IPS DF 6.9 (cell line): ENCODE measurements at regions not wholly inside any gene's neighbourhood (a gene's known extent, or its start where the extent isn't known, plus 50 kb on each side); places are given as distances from the start of the nearest gene placed in this dataset.
A peak's percentile ranks its signal among the peaks of the same experiment; 100 is the strongest.

Experiments used
- DNase-seq: peaks from one replicate; pipeline ENCODE4 v3.0.0-alpha.2; 2013; ENCODE audit warnings: low read depth, low spot score
- H3K27ac ChIP-seq: one replicate; pipeline ENCODE4 v1.5.1; 2013; ENCODE audit warnings: low read length, control low read depth
- H3K27me3 ChIP-seq: 2 replicates; pipeline ENCODE4 v1.6.1; 2013; ENCODE audit warnings: mild to moderate bottlenecking, low read length; ENCODE audit not compliant: control insufficient read depth, insufficient read depth
- H3K36me3 ChIP-seq: 2 replicates; pipeline ENCODE4 v1.6.1; 2013; ENCODE audit warnings: low read length; ENCODE audit not compliant: control insufficient read depth, insufficient read depth
- H3K4me1 ChIP-seq: 2 replicates; pipeline ENCODE4 v1.6.1; 2013; ENCODE audit warnings: low read length; ENCODE audit not compliant: control insufficient read depth, insufficient read depth
- H3K4me3 ChIP-seq: 2 replicates; pipeline ENCODE4 v1.5.1; 2013; ENCODE audit warnings: mild to moderate bottlenecking, low read length
- H3K9me3 ChIP-seq: 2 replicates; pipeline ENCODE4 v1.6.1; 2013; ENCODE audit warnings: low read length, inconsistent platforms; ENCODE audit not compliant: control insufficient read depth, insufficient read depth
- WGBS: extraction: QIAGEN DNeasy Blood & Tissue Kit; methylation state at CpG from one replicate; pipeline ENCODE4 v1.1.7; 2013; ENCODE audit warnings: mixed read lengths, missing lambda C conversion rate; ENCODE audit not compliant: insufficient read length, insufficient coverage; 5-methylcytosine and 5-hydroxymethylcytosine counted together

DNA sequence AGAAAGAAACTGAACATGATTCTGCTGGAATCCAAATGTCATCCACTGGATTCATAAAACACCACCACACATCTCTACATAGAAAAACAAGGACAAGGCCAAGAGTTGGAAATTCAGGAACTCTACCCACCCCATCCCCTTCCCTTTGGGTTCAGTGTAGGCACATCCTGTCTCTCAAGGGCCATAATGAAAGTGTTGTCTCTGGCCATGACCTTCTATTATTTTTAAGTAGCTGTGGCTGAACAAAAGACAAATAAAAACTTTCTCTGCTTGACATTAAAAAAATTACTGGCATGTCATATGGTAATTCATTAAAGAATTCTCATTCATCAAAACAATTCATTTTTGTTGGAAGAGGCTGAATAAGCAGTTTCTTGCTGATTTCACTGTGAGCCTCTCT lies 54.9 kb upstream of the ZBTB18 start:
- no peaks in the 10 kb centered on the region for H3K36me3 ChIP-seq
- no peak overlapping the region for H3K27ac ChIP-seq
- no peak for DNase-seq
- no peaks in the 10 kb centered on the region for H3K4me1 ChIP-seq
- no peak overlapping the region for H3K4me3 ChIP-seq
- no peaks in the 10 kb centered on the region for H3K9me3 ChIP-seq
- H3K27me3 ChIP-seq, result no peaks in the 10 kb centered on the region; the same call in 1 of the 2 replicates

DNA sequence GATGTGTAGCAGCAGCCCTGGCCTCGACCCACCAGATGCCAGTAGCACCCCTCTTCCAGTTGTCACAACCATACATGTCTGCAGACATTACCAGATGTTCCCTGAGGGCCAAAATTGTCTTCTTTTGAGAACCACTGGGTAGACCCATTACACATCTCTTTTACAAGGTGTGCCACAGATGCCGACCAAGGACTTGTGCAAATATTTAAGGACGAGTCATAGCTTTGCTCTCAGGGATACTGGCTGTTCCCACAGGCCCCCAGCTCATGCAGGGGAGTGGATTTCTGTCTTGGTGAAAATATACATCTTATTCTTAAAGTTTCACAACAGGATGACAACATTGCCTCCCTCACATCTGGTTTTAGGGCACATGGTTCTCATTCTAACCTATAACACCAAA lies 59.4 kb upstream of the ZBTB18 start:
- WGBS, result no CpG with 5 or more reads among the region's 3 CpGs
- no peaks in the 10 kb centered on the region for H3K36me3 ChIP-seq
- no peak for DNase-seq
- H3K4me3 ChIP-seq, result no peak overlapping the region
- no peaks in the 10 kb centered on the region for H3K9me3 ChIP-seq
- no peaks in the 10 kb centered on the region; the same call in 1 of the 2 replicates for H3K27me3 ChIP-seq
- no peaks in the 10 kb centered on the region for H3K4me1 ChIP-seq
- H3K27ac ChIP-seq, result no peak overlapping the region

DNA sequence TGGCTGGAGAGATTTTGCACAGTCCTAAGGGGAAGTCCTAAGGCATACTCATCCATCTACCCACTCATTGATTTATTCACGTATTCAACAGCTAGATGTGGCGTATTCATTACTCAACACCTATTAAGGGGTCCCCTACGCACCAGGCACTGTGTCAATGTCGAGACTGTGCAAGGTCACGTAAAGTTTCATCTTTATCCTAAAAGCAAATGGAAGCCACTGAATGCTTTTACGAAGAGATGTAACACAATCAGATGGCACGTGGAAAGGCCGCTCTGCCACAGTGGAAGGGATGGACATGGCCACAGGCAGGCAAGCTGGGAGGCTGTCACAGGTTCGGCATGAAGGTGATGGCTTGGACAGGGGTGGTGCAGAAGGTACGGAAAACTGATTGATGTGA lies 66.3 kb upstream of the ZBTB18 start:
- Histone ChIP-seq H3K9me3 (no peaks in the 10 kb centered on the region), H3K27ac (no peak overlapping the region), H3K4me1 (peaks cover 3% of the 10 kb centered on the region; the same call in 1 of the 2 replicates), H3K36me3 (no peaks in the 10 kb centered on the region), H3K27me3 (no peaks in the 10 kb centered on the region), H3K4me3 (no peak overlapping the region)
- WGBS, result no CpG with 5 or more reads among the region's 10 CpGs
- DNase-seq, result no peak

DNA sequence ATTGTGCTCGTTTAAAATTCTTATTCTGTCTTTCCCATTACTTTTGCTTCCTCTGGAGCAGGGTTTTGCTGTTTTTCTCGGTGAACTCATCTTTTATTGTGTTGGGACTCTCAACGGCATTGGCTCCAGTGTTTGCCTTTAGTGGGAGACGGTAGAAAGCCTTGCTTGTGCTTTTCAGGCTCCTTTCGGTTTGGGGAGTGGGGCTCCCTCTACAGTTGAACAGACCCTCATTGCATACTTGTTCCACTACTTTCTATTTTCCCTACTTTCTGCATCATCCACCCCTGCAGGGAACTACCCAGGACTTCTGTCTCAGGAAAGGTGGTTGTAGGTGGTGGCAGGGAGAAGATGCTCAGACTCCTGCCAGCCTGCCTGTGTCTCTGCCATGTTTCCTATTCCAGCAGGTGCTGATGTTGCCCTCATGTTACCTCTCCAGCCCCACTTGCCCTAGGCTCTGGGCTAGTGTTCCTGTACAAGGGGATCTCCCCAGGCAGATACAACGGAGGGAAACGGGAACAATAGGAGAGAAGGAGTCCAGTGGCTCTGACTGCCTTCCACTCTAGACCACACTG lies 68.5 kb upstream of the ZBTB18 start:
- H3K27ac ChIP-seq, result no peak overlapping the region
- H3K4me3 ChIP-seq, result no peak overlapping the region
- H3K36me3 ChIP-seq, result no peaks in the 10 kb centered on the region
- no peaks in the 10 kb centered on the region for H3K27me3 ChIP-seq
- DNase-seq, result peak; percentile 45
- peaks cover 3% of the 10 kb centered on the region; the same call in 1 of the 2 replicates for H3K4me1 ChIP-seq
- H3K9me3 ChIP-seq, result no peaks in the 10 kb centered on the region
- no CpG with 5 or more reads among the region's 7 CpGs for WGBS

DNA sequence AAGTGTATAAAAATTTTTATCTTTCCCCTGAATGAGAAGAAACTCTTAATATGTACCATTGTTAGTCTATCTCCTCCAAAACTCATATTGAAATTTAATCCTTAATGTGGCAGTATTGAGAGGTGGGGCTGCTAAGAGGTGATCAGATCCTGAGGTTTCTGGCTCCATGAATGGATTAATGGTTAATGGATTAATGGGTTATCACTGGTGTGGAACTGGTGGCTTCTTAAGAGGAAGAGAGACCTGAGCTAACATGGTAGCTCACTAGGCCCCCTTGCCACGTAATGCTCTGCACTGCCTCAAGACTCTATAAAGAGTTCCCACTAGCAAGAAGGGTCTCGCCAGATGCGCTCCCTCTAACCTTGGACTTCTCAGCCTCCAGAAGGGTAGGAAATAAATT lies 70.6 kb upstream of the ZBTB18 start:
- Histone ChIP-seq H3K9me3 (no peaks in the 10 kb centered on the region), H3K27me3 (no peaks in the 10 kb centered on the region), H3K36me3 (no peaks in the 10 kb centered on the region), H3K27ac (no peak overlapping the region), H3K4me1 (peaks cover 3% of the 10 kb centered on the region; the same call in 1 of the 2 replicates), H3K4me3 (no peak overlapping the region)
- no CpG with 5 or more reads among the region's 3 CpGs for WGBS
- DNase-seq, result no peak

DNA sequence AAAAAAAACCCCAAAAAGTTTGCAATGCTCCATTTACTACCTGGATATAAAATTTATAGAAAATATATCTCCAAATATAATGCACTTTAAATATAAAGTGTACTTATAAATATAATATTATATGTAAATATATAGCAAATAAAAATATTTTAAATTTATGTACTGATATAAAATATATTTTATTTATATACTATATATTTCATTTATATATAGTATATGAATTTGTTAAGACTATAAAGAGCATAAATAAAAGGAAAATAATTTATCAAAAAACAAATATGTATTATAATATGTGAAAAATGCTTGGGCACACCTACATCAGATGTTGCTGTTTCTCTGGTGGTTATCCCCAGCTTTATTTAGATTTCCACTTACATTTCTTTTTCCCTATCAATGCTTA lies 71.0 kb upstream of the ZBTB18 start:
- no peaks in the 10 kb centered on the region for H3K27me3 ChIP-seq
- no peaks in the 10 kb centered on the region for H3K9me3 ChIP-seq
- no peak overlapping the region for H3K27ac ChIP-seq
- H3K4me1 ChIP-seq, result peaks cover 3% of the 10 kb centered on the region; the same call in 1 of the 2 replicates
- no peak overlapping the region for H3K4me3 ChIP-seq
- DNase-seq, result no peak
- H3K36me3 ChIP-seq, result no peaks in the 10 kb centered on the region

DNA sequence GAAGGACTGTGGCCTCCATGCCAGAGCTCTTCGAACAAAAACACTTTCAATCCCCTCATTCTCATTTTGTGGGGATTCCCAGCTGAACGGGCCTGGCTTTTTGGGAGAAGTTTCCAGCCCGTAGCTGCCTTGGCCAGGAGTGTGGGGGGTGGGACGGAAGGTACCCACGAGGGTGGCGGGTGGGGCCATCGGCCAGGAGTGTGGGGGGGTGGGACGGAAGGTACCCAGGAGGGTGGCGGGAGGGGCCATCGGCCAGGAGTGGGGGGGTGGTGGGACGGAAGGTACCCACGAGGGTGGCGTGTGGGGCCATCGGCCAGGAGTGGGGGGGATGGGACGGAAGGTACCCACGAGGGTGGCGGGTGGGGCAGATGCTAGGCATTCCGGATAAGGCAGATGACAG lies 71.7 kb upstream of the ZBTB18 start:
- Histone ChIP-seq H3K36me3 (no peaks in the 10 kb centered on the region), H3K4me1 (peaks cover 3% of the 10 kb centered on the region; the same call in 1 of the 2 replicates), H3K9me3 (no peaks in the 10 kb centered on the region), H3K4me3 (no peak overlapping the region; the same call in 1 of the 2 replicates), H3K27ac (no peak overlapping the region), H3K27me3 (no peaks in the 10 kb centered on the region)
- no peak for DNase-seq
- no CpG with 5 or more reads among the region's 18 CpGs for WGBS

DNA sequence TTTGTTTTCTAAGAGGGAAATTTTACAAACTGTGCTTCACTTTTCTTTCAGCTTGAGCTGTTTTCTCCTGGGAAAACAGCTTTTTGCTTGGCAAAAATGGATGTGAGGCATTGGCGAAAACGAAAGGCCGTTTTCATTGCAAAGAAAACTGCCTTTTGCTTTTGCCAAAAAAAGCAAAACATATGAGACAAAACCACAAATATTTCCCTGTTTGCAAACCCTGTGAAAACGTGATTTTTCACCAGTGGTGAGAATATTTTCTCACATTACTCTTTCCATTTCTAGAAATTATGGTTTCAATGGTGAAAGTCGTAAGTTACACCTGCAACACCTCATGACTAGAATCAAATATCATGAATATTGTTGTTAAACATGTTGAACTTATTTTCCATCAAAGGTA lies 74.0 kb upstream of the ZBTB18 start:
- WGBS, result no CpG with 5 or more reads among the region's 5 CpGs
- no peaks in the 10 kb centered on the region for H3K27me3 ChIP-seq
- no peak overlapping the region for H3K4me3 ChIP-seq

DNA sequence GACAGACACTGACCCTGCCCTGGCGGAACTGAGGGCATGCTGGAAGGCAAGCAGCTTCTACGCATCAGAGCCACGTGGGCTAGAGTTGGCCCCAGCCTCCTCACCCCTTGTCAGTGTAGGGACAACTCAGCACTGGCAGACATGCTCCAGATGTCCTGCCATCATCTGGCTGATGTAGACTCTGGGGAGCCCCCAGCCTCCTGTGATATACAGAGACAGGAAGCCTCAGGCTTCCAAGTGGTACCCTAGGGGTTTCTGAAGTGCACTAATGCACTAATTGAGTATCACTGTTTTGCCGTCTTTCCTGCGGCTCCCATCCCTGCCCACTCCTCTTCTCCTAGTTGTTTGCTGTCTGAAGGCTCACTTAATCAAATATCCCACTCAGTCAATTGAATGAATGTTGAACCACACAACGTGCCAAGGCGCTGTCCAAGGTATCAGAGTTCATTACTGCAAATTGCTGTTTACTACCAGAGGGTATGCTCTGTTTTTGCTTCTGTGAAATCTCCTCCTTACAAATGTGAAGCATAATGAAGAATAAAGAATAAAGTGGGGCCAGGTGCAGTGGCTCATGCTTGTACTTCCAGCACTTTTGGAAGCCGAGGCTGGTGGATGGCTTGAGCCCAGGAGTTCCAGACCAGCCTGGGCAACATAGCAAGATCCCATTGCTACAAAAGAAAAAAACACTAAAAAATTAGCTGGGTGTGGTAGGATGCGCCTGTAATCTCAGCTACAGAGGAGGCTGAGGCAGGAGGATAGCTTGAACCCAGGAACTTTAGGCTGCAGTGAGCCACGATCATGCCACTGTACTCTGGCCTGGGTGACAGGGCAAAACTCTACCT lies 76.4 kb upstream of the ZBTB18 start:
- no CpG with 5 or more reads among the region's 10 CpGs for WGBS
- Histone ChIP-seq H3K27ac (no peak overlapping the region), H3K36me3 (no peaks in the 10 kb centered on the region), H3K27me3 (no peaks in the 10 kb centered on the region), H3K4me3 (no peak overlapping the region), H3K9me3 (no peaks in the 10 kb centered on the region), H3K4me1 (no peaks in the 10 kb centered on the region)
- no peak for DNase-seq

More for the DNA sequence above, 74.0 kb upstream of the ZBTB18 start:
- Histone ChIP-seq H3K27ac (no peak overlapping the region), H3K9me3 (no peaks in the 10 kb centered on the region), H3K4me1 (no peaks in the 10 kb centered on the region), H3K36me3 (no peaks in the 10 kb centered on the region)
- DNase-seq, result no peak

DNA sequence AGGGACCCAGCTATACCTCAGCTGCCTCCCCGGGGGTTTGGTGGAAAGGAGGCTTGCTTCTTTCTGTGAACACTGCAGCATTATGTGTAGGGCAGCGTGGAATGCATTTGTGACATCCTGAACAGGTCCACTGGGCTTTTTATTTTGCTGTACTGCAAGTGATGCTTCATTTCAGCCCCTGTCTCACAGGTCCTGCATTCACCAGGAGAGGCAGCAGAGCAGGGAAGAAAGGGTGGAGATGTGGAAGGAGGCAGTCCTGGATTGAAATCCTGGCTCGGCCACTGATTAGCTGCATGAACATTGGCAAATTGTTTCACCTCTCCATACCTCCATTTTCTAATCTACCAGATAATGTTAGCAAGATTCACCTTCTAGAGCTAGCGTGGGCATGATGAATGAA lies 77.9 kb upstream of the ZBTB18 start:
- WGBS, result no CpG with 5 or more reads among the region's 4 CpGs
- Histone ChIP-seq H3K27me3 (no peaks in the 10 kb centered on the region), H3K4me1 (no peaks in the 10 kb centered on the region; the same call in 1 of the 2 replicates)

DNA sequence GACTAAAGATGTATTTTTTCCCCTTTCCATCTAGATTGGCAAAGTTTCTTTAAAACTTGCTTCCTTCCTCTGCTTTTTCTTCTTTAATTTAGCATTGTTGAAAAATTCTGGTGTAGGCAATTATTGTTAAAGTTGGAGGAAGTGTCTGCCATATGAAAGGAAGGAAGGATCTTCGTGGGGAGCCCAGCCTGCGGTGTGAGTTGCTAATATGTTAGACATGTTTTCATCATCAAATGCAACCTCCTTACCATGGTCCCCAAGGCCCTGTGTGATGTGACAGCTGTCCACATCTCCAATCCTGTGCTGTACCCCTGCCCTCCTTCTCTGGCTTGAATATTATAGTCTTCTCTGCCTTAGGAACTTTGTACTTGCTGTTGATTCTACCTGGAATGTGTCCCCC lies 81.0 kb upstream of the ZBTB18 start:
- Histone ChIP-seq H3K4me3 (no peak overlapping the region), H3K27ac (no peak overlapping the region), H3K27me3 (no peaks in the 10 kb centered on the region), H3K4me1 (no peaks in the 10 kb centered on the region; the same call in 1 of the 2 replicates), H3K36me3 (no peaks in the 10 kb centered on the region), H3K9me3 (no peaks in the 10 kb centered on the region)
- no CpG with 5 or more reads among the region's 2 CpGs for WGBS
- no peak for DNase-seq

More for the DNA sequence above, 77.9 kb upstream of the ZBTB18 start:
- Histone ChIP-seq H3K9me3 (no peaks in the 10 kb centered on the region), H3K27ac (no peak overlapping the region), H3K4me3 (no peak overlapping the region), H3K36me3 (no peaks in the 10 kb centered on the region)
- no peak for DNase-seq
